K562 (cell line): ENCODE measurements at regions not wholly inside any gene's neighbourhood (a gene's known extent, or its start where the extent isn't known, plus 50 kb on each side); places are given as distances from the start of the nearest gene placed in this dataset.

ENCODE experiments used
- ATAC-seq: fragments of 200-7000 bp; cut with Tn5 transposase; 3 replicates; pipeline ENCODE4 v1.9.1; 2020; ENCODE audit warnings: moderate library complexity
- BruUV-seq: library from RNA; stranded (reverse); fragments of 400-500 nt; replicated peaks from 2 replicates; lab custom pipeline; 2021; lab: Mats Ljungman, UMichigan
- CTCF ChIA-PET: fragments of 300-600 bp; formaldehyde crosslinking; extraction: SDS; loops from one replicate; lab custom pipeline; 2021; ENCODE audit warnings: low intra/inter-chr PET ratio; lab: Yijun Ruan, JAX
- POLR2A ChIA-PET: fragments of 300-600, 350-650 bp; sonication (Branson Sonifier 250); formaldehyde crosslinking; extraction: SDS; loops from one replicate; lab custom pipeline; 2021; ENCODE audit warnings: antibody characterized with exemption, inconsistent platforms; lab: Yijun Ruan, JAX
- DNase-seq, 4 experiments: peaks; one replicate each; pipeline versions ENCODE4 v3.0.0 to v3.0.0-alpha.2; 2011 to 2018; ENCODE audit warnings: low spot score in 3 of 4, mixed read lengths in 3 of 4; ENCODE audit errors: extremely low read depth in 1 of 4
- FAIRE-seq: peaks from 2 replicates; lab custom pipeline; 2011; peaks lifted over from hg19 to GRCh38; lab: Jason Lieb, UNC
- H2AFZ ChIP-seq: 2 replicates; pipeline ENCODE4 v1.6.0; 2011; ENCODE audit warnings: low read depth, low read length, control low read depth, inconsistent platforms
- H3K27ac ChIP-seq: fragments of 200-600 bp; 3 replicates; pipeline ENCODE4 v1.8.0; 2011; ENCODE audit warnings: low read depth, mild to moderate bottlenecking, control low read depth, inconsistent platforms, low read length, moderate library complexity, mixed read lengths; ENCODE audit errors: extremely low read depth
- H3K27me3 ChIP-seq, 2 experiments: fragments of 300-600 bp in 1 of 2; 2 replicates in 1 of 2; 3 replicates in 1 of 2; pipeline versions ENCODE4 v1.6.0 to v1.8.0; 2011; ENCODE audit warnings: inconsistent platforms in 2 of 2, low read length in 2 of 2, mild to moderate bottlenecking in 1 of 2, mixed read lengths in 1 of 2, moderate library complexity in 1 of 2; ENCODE audit not compliant: control insufficient read depth in 2 of 2, insufficient read depth in 2 of 2
- H3K36me3 ChIP-seq: fragments of 300-600 bp; 3 replicates; pipeline ENCODE4 v1.8.0; 2011; ENCODE audit warnings: mild to moderate bottlenecking, low read length, inconsistent platforms; ENCODE audit not compliant: control insufficient read depth, insufficient read depth
- H3K4me1 ChIP-seq, 2 experiments: fragments of 200-600 bp in 1 of 2; replicated peaks in 1 of 2; 2 replicates in 1 of 2; 3 replicates in 1 of 2; pipeline versions ENCODE4 v1.5.1 to v1.8.0; 2011; ENCODE audit warnings: inconsistent platforms in 2 of 2, low read length in 2 of 2, mild to moderate bottlenecking in 1 of 2, mixed read lengths in 1 of 2, moderate library complexity in 1 of 2; ENCODE audit not compliant: control insufficient read depth in 2 of 2, insufficient read depth in 2 of 2
- H3K4me2 ChIP-seq: 2 replicates; pipeline ENCODE4 v1.6.1; 2011; ENCODE audit warnings: low read length, control low read depth, inconsistent platforms, mixed read lengths; ENCODE audit not compliant: insufficient read depth
- H3K4me3 ChIP-seq: fragments of 200-600 bp; sonication (generic), shearing (Covaris generic); 2 replicates; pipeline ENCODE4 v1.5.1; 2016; ENCODE audit warnings: control low read depth, inconsistent platforms
- H3K79me2 ChIP-seq: fragments of 200-600 bp; 3 replicates; pipeline ENCODE4 v1.8.0; 2011; ENCODE audit warnings: low read length, inconsistent platforms; ENCODE audit not compliant: control insufficient read depth, insufficient read depth
- H3K9ac ChIP-seq, 2 experiments: 2 replicates each; pipeline versions ENCODE4 v1.6.0 to v1.6.1; 2011; ENCODE audit warnings: low read depth in 2 of 2, low read length in 2 of 2, control low read depth in 1 of 2, inconsistent platforms in 1 of 2, mild to moderate bottlenecking in 1 of 2, mixed read lengths in 1 of 2; ENCODE audit not compliant: insufficient read depth in 1 of 2
- H3K9me1 ChIP-seq: one replicate; pipeline ENCODE4 v1.6.0; 2011; ENCODE audit warnings: inconsistent platforms, mild to moderate bottlenecking, low read length, moderate library complexity; ENCODE audit not compliant: control insufficient read depth, insufficient read depth
- H3K9me3 ChIP-seq: replicated peaks from 2 replicates; pipeline ENCODE4 v1.5.1; 2011; ENCODE audit warnings: low read depth, low read length, inconsistent platforms; ENCODE audit not compliant: control insufficient read depth, insufficient read depth
- H4K20me1 ChIP-seq: replicated peaks from 2 replicates; pipeline ENCODE4 v1.6.1; 2011; ENCODE audit warnings: low read length, inconsistent platforms, mixed read lengths; ENCODE audit not compliant: control insufficient read depth, insufficient read depth
- ATF7 ChIP-seq: fragments of 450-650 bp; IDR thresholded peaks from 2 replicates; pipeline ENCODE4 v1.7.1; 2014; ENCODE audit warnings: mild to moderate bottlenecking, moderate library complexity
- CBX3 ChIP-seq, 2 experiments: IDR thresholded peaks; 1 replicate in 1 of 2; 2 replicates in 1 of 2; pipeline ENCODE4 v1.6.1; 2012; ENCODE audit warnings: inconsistent platforms in 2 of 2, low read length in 2 of 2, borderline replicate concordance in 1 of 2, control low read depth in 1 of 2
- GATA2 ChIP-seq: sonication (generic); formaldehyde crosslinking; IDR thresholded peaks from 2 replicates; pipeline ENCODE4 v1.4.0; 2020; ENCODE audit warnings: mild to moderate bottlenecking, missing genetic modification reagents
- HNRNPL ChIP-seq: fragments of 200-400 bp; formaldehyde crosslinking; IDR thresholded peaks from 2 replicates; pipeline ENCODE4 v1.6.1; 2017; ENCODE audit warnings: low read depth, mild to moderate bottlenecking, low read length
- MIER1 ChIP-seq: fragments of 450-650 bp; IDR thresholded peaks from 2 replicates; pipeline ENCODE4 v1.6.1; 2016; ENCODE audit warnings: antibody characterized with exemption, mild to moderate bottlenecking, low read depth
- MLLT1 ChIP-seq, 2 experiments: fragments of 450-650 bp; IDR thresholded peaks; 2 replicates each; pipeline ENCODE4 v1.6.1; 2016
- MXI1 ChIP-seq: IDR thresholded peaks from 2 replicates; pipeline ENCODE4 v1.6.1; 2011; ENCODE audit warnings: low read depth, mild to moderate bottlenecking, improper control_type of control experiment, low read length
- POLR2G ChIP-seq: fragments of 200-400 bp; formaldehyde crosslinking; IDR thresholded peaks from 2 replicates; pipeline ENCODE4 v1.6.1; 2017; ENCODE audit warnings: low read depth, mild to moderate bottlenecking, antibody characterized with exemption, low read length, moderate library complexity
- PURB ChIP-seq: sonication (generic); formaldehyde crosslinking; IDR thresholded peaks from 2 replicates; pipeline ENCODE4 v1.9.0; 2021; ENCODE audit warnings: low read depth, mild to moderate bottlenecking, missing genetic modification reagents
- RFX1 ChIP-seq: fragments of 450-650 bp; IDR thresholded peaks from 2 replicates; pipeline ENCODE4 v1.6.1; 2016; ENCODE audit warnings: mild to moderate bottlenecking, moderate library complexity
- SETDB1 ChIP-seq: IDR thresholded peaks from one replicate; pipeline ENCODE4 v1.6.1; 2012; ENCODE audit warnings: low read length, control low read depth, inconsistent platforms
- SLC30A9 ChIP-seq: fragments of 250-450 bp; sonication (Bioruptor Pico); IDR thresholded peaks from 2 replicates; pipeline ENCODE4 v1.8.0; 2022; ENCODE audit warnings: mild to moderate bottlenecking, moderate library complexity
- SRSF9 ChIP-seq: fragments of 200-400 bp; formaldehyde crosslinking; IDR thresholded peaks from 2 replicates; pipeline ENCODE4 v1.6.1; 2017; ENCODE audit warnings: low read depth, low read length, borderline replicate concordance
- TEAD2 ChIP-seq: fragments of 450-650 bp; IDR thresholded peaks from 2 replicates; pipeline ENCODE4 v1.6.1; 2016; ENCODE audit warnings: missing genetic modification characterization, control low read depth, missing compliant biosample characterization
- WHSC1 ChIP-seq: IDR thresholded peaks from one replicate; pipeline ENCODE4 v1.6.1; 2012; ENCODE audit warnings: low read length, control low read depth, inconsistent platforms
- YBX1 ChIP-seq: fragments of 450-650 bp; IDR thresholded peaks from 2 replicates; pipeline ENCODE4 v1.7.1; 2016; ENCODE audit warnings: mild to moderate bottlenecking
- ZC3H4 ChIP-seq: sonication (generic); formaldehyde crosslinking; IDR thresholded peaks from 2 replicates; pipeline ENCODE4 v1.9.0; 2021; ENCODE audit warnings: missing genetic modification reagents, borderline replicate concordance
- ZNF263 ChIP-seq: sonication (generic); formaldehyde crosslinking; IDR thresholded peaks from 2 replicates; pipeline ENCODE4 v1.8.0; 2022; ENCODE audit warnings: mild to moderate bottlenecking, missing genetic modification reagents, borderline replicate concordance
- ZNF436 ChIP-seq: fragments of 250-450, 450-650 bp; sonication (Bioruptor Pico); formaldehyde crosslinking; IDR thresholded peaks from 2 replicates; pipeline ENCODE4 v1.7.0; 2020; ENCODE audit warnings: mild to moderate bottlenecking
- ZNF696 ChIP-seq: fragments of 250-450 bp; sonication (Bioruptor Pico); conservative IDR thresholded peaks from 2 replicates; pipeline ENCODE4 v1.4.0; 2020; ENCODE audit warnings: mild to moderate bottlenecking, moderate library complexity
- WGBS: fragments of 100-300 bp; shearing (Covaris generic); methylation state at CpG from one replicate; pipeline ENCODE4 v1.1.6; 2016; ENCODE audit warnings: low coverage, mixed read lengths; ENCODE audit not compliant: insufficient coverage; ENCODE audit errors: missing lambda C conversion rate; 5-methylcytosine and 5-hydroxymethylcytosine counted together
- in situ Hi-C: fragments of 300-500 bp; cut with MboI; formaldehyde crosslinking; loops from 4 replicates; pipeline ENCODE4 v1.15.0; 2018; ENCODE audit warnings: inconsistent platforms, mixed read lengths
- intact Hi-C: fragments of 100-400 bp; cut with micrococcal nuclease; formaldehyde crosslinking; loops from 2 replicates; pipeline ENCODE4 v1.14.2; 2022

GRCh38 chr12:86675197-86675596 is 419.0 kb upstream of the MGAT4C start:
- Histone ChIP-seq H3K79me2 (no peaks in the 10 kb centered on the region), H3K27ac (no peak overlapping the region), H2AFZ (no peak overlapping the region), H3K4me2 (no peak overlapping the region), H4K20me1 (no peaks in the 10 kb centered on the region), H3K9me3 (no peaks in the 10 kb centered on the region), H3K9me1 (no peaks in the 10 kb centered on the region), H3K4me1 (no peaks in the 10 kb centered on the region), H3K27me3 (no peaks in the 10 kb centered on the region), H3K9ac (no peak overlapping the region), H3K36me3 (no peaks in the 10 kb centered on the region), H3K4me3 (no peak overlapping the region)
- POLR2A ChIA-PET: no interaction called here
- in situ Hi-C loops (no loop called here), intact Hi-C loops (no loop called here)
- DNase-seq (no peak), FAIRE-seq (no peak), ATAC-seq (no peak)
- TF ChIP-seq ZNF696 (CRISPR knock-in tag) (no peak), RFX1 (no peak), YBX1 (no peak), WHSC1 (no peak), CBX3 (IDR thresholded peaks at IDR 0.05; ENCODE audit: borderline replicate concordance in 1 of 2, low read length in 2 of 2) (no peak), PURB (no peak), MXI1 (no peak), SETDB1 (no peak)
- 5% methylated on average over 3 of the region's 3 CpGs for WGBS
- CTCF ChIA-PET: no interaction called here
- BruUV-seq: no TSS peak

GRCh38 chr12:86670986-86671385 is 414.8 kb upstream of the MGAT4C start:
- H3K4me3 ChIP-seq: no peak overlapping the region
- 7% methylated on average over 4 of the region's 4 CpGs for WGBS
- ATAC-seq (no peak), FAIRE-seq (no peak), DNase-seq (no peak)
- H3K9ac ChIP-seq: no peak overlapping the region
- H4K20me1 ChIP-seq: no peaks in the 10 kb centered on the region
- H2AFZ ChIP-seq: no peak overlapping the region
- intact Hi-C loops (no loop called here), in situ Hi-C loops (no loop called here)
- no peaks in the 10 kb centered on the region for H3K9me1 ChIP-seq
- CTCF ChIA-PET: no interaction called here
- no TSS peak for BruUV-seq
- H3K4me2 ChIP-seq: no peak overlapping the region
- H3K36me3 ChIP-seq: no peaks in the 10 kb centered on the region
- no peaks in the 10 kb centered on the region; the same call in 1 of the 2 replicates for H3K9me3 ChIP-seq
- POLR2A ChIA-PET: no interaction called here
- no peaks in the 10 kb centered on the region for H3K27me3 ChIP-seq
- H3K27ac ChIP-seq: no peak overlapping the region
- H3K79me2 ChIP-seq: no peaks in the 10 kb centered on the region
- no peaks in the 10 kb centered on the region for H3K4me1 ChIP-seq
- TF ChIP-seq SLC30A9 (CRISPR knock-in tag) (no peak), ATF7 (no peak), ZNF436 (CRISPR knock-in tag) (no peak), ZC3H4 (no peak), MLLT1 (IDR thresholded peaks at IDR 0.05) (no peak), HNRNPL (no peak), ZNF263 (no peak), TEAD2 (no peak), POLR2G (no peak), GATA2 (CRISPR knock-in tag) (no peak), SRSF9 (no peak), MIER1 (no peak)
